Kidney epithelial cell (primary cell): ENCODE measurements at regions not wholly inside any gene's neighbourhood (a gene's known extent, or its start where the extent isn't known, plus 50 kb on each side); places are given as distances from the start of the nearest gene placed in this dataset.
"Not testable (repeated sequence)": the region's sequence is repeated elsewhere in the genome, so short reads cannot be mapped to it uniquely, and the experiment has no call there.

Source experiments
- DNase-seq: peaks from one replicate; pipeline ENCODE4 v3.0.0-alpha.2; 2010; ENCODE audit warnings: low read depth
- H3K27me3 ChIP-seq: 2 replicates; pipeline ENCODE4 v1.6.0; 2011; ENCODE audit warnings: low read length; ENCODE audit not compliant: control insufficient read depth, insufficient read depth
- H3K36me3 ChIP-seq: 2 replicates; pipeline ENCODE4 v1.5.1; 2011; ENCODE audit warnings: low read length; ENCODE audit not compliant: control insufficient read depth, insufficient read depth
- H3K4me3 ChIP-seq: 2 replicates; pipeline ENCODE4 v1.5.1; 2011; ENCODE audit warnings: low read depth, mild to moderate bottlenecking, control low read depth, low read length
- TF ChIP-seq, protein P1 (sequence below): IDR thresholded peaks from 2 replicates; pipeline ENCODE4 v1.5.1; 2011; ENCODE audit warnings: mild to moderate bottlenecking, moderate library complexity, low read length, control low read depth, inconsistent platforms; ENCODE audit not compliant: insufficient read depth, poor library complexity, severe bottlenecking

DNA sequence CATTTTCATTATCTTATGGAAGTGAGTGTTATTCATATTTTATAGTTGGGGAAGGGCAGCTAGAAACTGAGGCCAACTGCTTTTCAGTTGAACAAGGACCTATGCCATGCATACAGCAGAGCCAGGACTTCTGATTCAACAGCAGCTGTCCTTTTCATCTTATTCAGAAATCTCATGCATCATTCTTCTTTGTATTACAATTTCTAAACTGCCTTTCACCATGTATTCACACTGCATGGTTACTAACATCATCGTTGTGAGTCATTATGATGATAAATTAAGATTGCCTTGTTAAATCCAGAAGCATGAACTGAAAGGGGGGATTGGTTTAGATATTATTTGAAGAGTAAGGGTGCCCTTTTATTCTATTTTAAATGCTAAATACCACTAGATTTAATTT is 1470.1 kb upstream of the GOT2 start:
- TF ChIP-seq, protein P1, sequence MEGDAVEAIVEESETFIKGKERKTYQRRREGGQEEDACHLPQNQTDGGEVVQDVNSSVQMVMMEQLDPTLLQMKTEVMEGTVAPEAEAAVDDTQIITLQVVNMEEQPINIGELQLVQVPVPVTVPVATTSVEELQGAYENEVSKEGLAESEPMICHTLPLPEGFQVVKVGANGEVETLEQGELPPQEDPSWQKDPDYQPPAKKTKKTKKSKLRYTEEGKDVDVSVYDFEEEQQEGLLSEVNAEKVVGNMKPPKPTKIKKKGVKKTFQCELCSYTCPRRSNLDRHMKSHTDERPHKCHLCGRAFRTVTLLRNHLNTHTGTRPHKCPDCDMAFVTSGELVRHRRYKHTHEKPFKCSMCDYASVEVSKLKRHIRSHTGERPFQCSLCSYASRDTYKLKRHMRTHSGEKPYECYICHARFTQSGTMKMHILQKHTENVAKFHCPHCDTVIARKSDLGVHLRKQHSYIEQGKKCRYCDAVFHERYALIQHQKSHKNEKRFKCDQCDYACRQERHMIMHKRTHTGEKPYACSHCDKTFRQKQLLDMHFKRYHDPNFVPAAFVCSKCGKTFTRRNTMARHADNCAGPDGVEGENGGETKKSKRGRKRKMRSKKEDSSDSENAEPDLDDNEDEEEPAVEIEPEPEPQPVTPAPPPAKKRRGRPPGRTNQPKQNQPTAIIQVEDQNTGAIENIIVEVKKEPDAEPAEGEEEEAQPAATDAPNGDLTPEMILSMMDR: no peak
- H3K4me3 ChIP-seq: no peak overlapping the region
- H3K36me3 ChIP-seq: no peaks in the 10 kb centered on the region
- DNase-seq: no peak
- no peaks in the 10 kb centered on the region for H3K27me3 ChIP-seq

- H3K36me3 ChIP-seq: no peaks in the 10 kb centered on the region
- H3K4me3 ChIP-seq: no peak overlapping the region
- no peaks in the 10 kb centered on the region for H3K27me3 ChIP-seq
- TF ChIP-seq, protein P1: peak; percentile 55
- DNase-seq: no peak
These were observed 1469.5 kb upstream of the GOT2 start for GRCh38 chr16:60203525-60204124.

GRCh38 chr16:60200729-60201128 is 1466.6 kb upstream of the GOT2 start:
- DNase-seq, H3K27me3 ChIP-seq, H3K4me3 ChIP-seq, H3K36me3 ChIP-seq: not testable (repeated sequence)

- no peak overlapping the region for H3K4me3 ChIP-seq
- no peaks in the 10 kb centered on the region for H3K27me3 ChIP-seq
- H3K36me3 ChIP-seq: no peaks in the 10 kb centered on the region
- no peak for DNase-seq
- TF ChIP-seq, protein P1: no peak
These were observed 1466.0 kb upstream of the GOT2 start for GRCh38 chr16:60200161-60200560.

DNA sequence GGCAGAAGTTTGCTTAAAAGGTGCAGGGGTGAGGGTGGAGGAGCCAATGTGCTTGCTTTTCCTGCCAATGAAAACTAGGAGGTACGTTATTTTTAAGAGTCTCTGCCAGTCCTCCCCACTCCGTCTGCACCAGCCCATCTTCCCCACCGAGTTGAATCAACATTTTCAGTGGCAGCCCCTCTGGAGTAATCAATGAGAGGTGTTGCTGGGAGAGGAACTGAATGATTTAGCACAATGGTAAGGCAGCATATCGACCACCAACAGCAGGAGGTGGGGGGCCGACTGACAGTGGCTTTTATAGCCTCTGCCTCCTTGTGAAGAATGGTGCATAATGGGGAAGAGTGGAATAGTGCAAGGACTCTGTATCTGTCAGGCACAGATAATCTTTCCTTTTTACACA is 1465.0 kb upstream of the GOT2 start:
- DNase-seq: no peak
- TF ChIP-seq, protein P1: no peak
- H3K27me3 ChIP-seq: no peaks in the 10 kb centered on the region

GRCh38 chr16:60181536-60181935 is 1447.4 kb upstream of the GOT2 start:
- Histone ChIP-seq H3K4me3 (no peak overlapping the region), H3K27me3 (no peaks in the 10 kb centered on the region), H3K36me3 (no peaks in the 10 kb centered on the region)
- no peak for DNase-seq
- TF ChIP-seq, protein P1: no peak

More for the DNA sequence above, 1465.0 kb upstream of the GOT2 start:
- no peak overlapping the region for H3K4me3 ChIP-seq
- no peaks in the 10 kb centered on the region for H3K36me3 ChIP-seq
